Peyer's patch (tissue), 4 donors: ENCODE measurements at regions not wholly inside any gene's neighbourhood (a gene's known extent, or its start where the extent isn't known, plus 50 kb on each side); places are given as distances from the start of the nearest gene placed in this dataset.

Experiments used
- DNase-seq, 3 donors: peaks; one replicate each; pipeline ENCODE4 v3.0.0-alpha.2; 2017 to 2019
- H3K27ac ChIP-seq, 4 donors: fragments of 200-600 bp; sonication (generic); one replicate each; pipeline ENCODE4 v1.5.1; 2016 to 2019
- H3K27me3 ChIP-seq, 2 donors: fragments of 200-600 bp; sonication (generic); one replicate each; pipeline ENCODE4 v1.5.1; 2019
- H3K36me3 ChIP-seq, 3 donors: fragments of 200-600 bp; sonication (generic); one replicate each; pipeline ENCODE4 v1.5.1; 2016 to 2019
- H3K4me1 ChIP-seq, 4 donors: fragments of 200-600 bp; sonication (generic); one replicate each; pipeline ENCODE4 v1.5.1; 2016 to 2019
- H3K4me3 ChIP-seq, 4 donors: fragments of 200-600 bp; sonication (generic); 1 replicate in 3 of 4; 2 replicates in 1 of 4; pipeline ENCODE4 v1.5.1; 2016 to 2019; ENCODE audit warnings: mild to moderate bottlenecking in 1 of 4
- H3K9me3 ChIP-seq, 4 donors: fragments of 200-600 bp; sonication (generic); one replicate each; pipeline ENCODE4 v1.5.1; 2016 to 2019; ENCODE audit warnings: mild to moderate bottlenecking in 1 of 4
- CTCF ChIP-seq, 6 experiments: fragments of 450-650 bp in 4 of 6; fragments of 200-600 bp in 2 of 6; sonication (generic) in 1 of 6; IDR thresholded peaks; one replicate each; pipeline ENCODE4 v1.5.1; 2017 to 2019; ENCODE audit warnings: antibody characterized with exemption in 6 of 6, mild to moderate bottlenecking in 3 of 6, moderate library complexity in 1 of 6
- POLR2A ChIP-seq, 2 donors: fragments of 450-650 bp; IDR thresholded peaks; one replicate each; pipeline ENCODE4 v1.5.1; 2017; ENCODE audit warnings: antibody characterized with exemption in 2 of 2, mild to moderate bottlenecking in 2 of 2, moderate library complexity in 2 of 2

- TF ChIP-seq POLR2A (IDR thresholded peaks at IDR 0.05), result no peak
- H3K4me1 ChIP-seq, result no peaks in the 10 kb centered on the region
- H3K27me3 ChIP-seq, result no peaks in the 10 kb centered on the region
- peak overlapping the region in 1 of 4 donors; percentile 5 for H3K27ac ChIP-seq
- no peaks in the 10 kb centered on the region for H3K9me3 ChIP-seq
- H3K4me3 ChIP-seq, result no peak overlapping the region
- no peaks in the 10 kb centered on the region for H3K36me3 ChIP-seq
- DNase-seq, result peak in 2 of 3 donors; percentile 59 to 62
Observed at GRCh38 chr20:22502731-22503191, 81.6 kb downstream of the FOXA2 start.

- no peak overlapping the region for H3K27ac ChIP-seq
- H3K4me1 ChIP-seq, result no peaks in the 10 kb centered on the region
- H3K4me3 ChIP-seq, result no peak overlapping the region
- no peaks in the 10 kb centered on the region for H3K36me3 ChIP-seq
- TF ChIP-seq CTCF (IDR thresholded peaks at IDR 0.05) (no peak), POLR2A (IDR thresholded peaks at IDR 0.05) (no peak)
- DNase-seq, result no peak
- no peaks in the 10 kb centered on the region for H3K27me3 ChIP-seq
- no peaks in the 10 kb centered on the region for H3K9me3 ChIP-seq
Observed at GRCh38 chr20:22501566-22502344, 82.6 kb downstream of the FOXA2 start.

- H3K9me3 ChIP-seq, result no peaks in the 10 kb centered on the region
- no peaks in the 10 kb centered on the region for H3K27me3 ChIP-seq
- no peaks in the 10 kb centered on the region for H3K36me3 ChIP-seq
- TF ChIP-seq POLR2A (IDR thresholded peaks at IDR 0.05), result no peak
- TF ChIP-seq CTCF (IDR thresholded peaks at IDR 0.05), result no peak
- H3K4me1 ChIP-seq, result no peaks in the 10 kb centered on the region
- DNase-seq, result no peak
- H3K4me3 ChIP-seq, result no peak overlapping the region
- H3K27ac ChIP-seq, result no peak overlapping the region
Observed at GRCh38 chr20:22501034-22501433, 83.3 kb downstream of the FOXA2 start.

GRCh38 chr20:22499515-22500166 is 84.7 kb downstream of the FOXA2 start:
- Histone ChIP-seq H3K36me3 (no peaks in the 10 kb centered on the region), H3K4me3 (no peak overlapping the region), H3K9me3 (no peaks in the 10 kb centered on the region), H3K4me1 (no peaks in the 10 kb centered on the region), H3K27me3 (no peaks in the 10 kb centered on the region), H3K27ac (no peak overlapping the region)
- no peak for TF ChIP-seq POLR2A (IDR thresholded peaks at IDR 0.05)
- no peak for TF ChIP-seq CTCF (IDR thresholded peaks at IDR 0.05)
- peak in 2 of 3 donors; percentile 54 to 59 for DNase-seq

GRCh38 chr20:22496817-22497216 is 87.6 kb downstream of the FOXA2 start:
- H3K36me3 ChIP-seq, result no peaks in the 10 kb centered on the region
- no peaks in the 10 kb centered on the region for H3K27me3 ChIP-seq
- no peak overlapping the region for H3K27ac ChIP-seq
- no peaks in the 10 kb centered on the region for H3K9me3 ChIP-seq
- no peak for TF ChIP-seq POLR2A (IDR thresholded peaks at IDR 0.05)
- TF ChIP-seq CTCF (IDR thresholded peaks at IDR 0.05), result no peak
- no peak for DNase-seq
- H3K4me1 ChIP-seq, result no peaks in the 10 kb centered on the region
- H3K4me3 ChIP-seq, result no peak overlapping the region

DNA sequence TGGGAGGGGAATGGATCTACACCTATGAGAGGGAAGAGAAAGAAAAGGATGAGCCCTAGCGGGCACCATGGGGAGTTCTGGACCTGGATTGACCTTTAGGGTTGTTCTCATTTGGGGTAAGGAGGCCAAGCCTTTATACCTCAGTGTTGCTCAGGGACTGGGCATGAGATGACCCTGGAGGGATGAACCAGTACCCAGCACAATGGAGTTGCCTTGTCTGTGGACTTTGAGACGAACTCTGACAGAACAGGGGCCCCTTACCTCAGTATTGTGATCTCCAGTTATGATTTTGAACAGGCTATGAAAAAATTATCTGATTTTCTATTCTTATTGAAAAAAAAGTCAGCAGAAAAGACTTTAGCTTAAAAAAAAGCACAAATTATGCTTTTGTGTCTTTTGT is 88.6 kb downstream of the FOXA2 start:
- DNase-seq, result no peak
- Histone ChIP-seq H3K9me3 (no peaks in the 10 kb centered on the region), H3K4me1 (no peaks in the 10 kb centered on the region), H3K27me3 (no peaks in the 10 kb centered on the region), H3K27ac (no peak overlapping the region), H3K36me3 (no peaks in the 10 kb centered on the region), H3K4me3 (no peak overlapping the region)
- TF ChIP-seq CTCF (IDR thresholded peaks at IDR 0.05) (no peak), POLR2A (IDR thresholded peaks at IDR 0.05) (no peak)
